PC-9 (cell line): ENCODE measurements at regions not wholly inside any gene's neighbourhood (a gene's known extent, or its start where the extent isn't known, plus 50 kb on each side); places are given as distances from the start of the nearest gene placed in this dataset.

Experiments
- CTCF ChIP-seq: fragments of 200-600 bp; sonication (generic); conservative IDR thresholded peaks from 2 replicates; pipeline ENCODE4 v1.6.1; 2017; ENCODE audit warnings: mixed run types, antibody characterized with exemption, mild to moderate bottlenecking, moderate library complexity
- EZH2 ChIP-seq: fragments of 200-600 bp; sonication (generic); IDR thresholded peaks from 2 replicates; pipeline ENCODE4 v1.8.0; 2017; ENCODE audit warnings: antibody characterized with exemption, low read depth

GRCh38 chr17:13864521-13864920 is 204.8 kb upstream of the COX10 start:
- TF ChIP-seq CTCF (no peak), EZH2 (no peak)
